ENCODE measurements at regions not wholly inside any gene's neighbourhood (a gene's known extent, or its start where the extent isn't known, plus 50 kb on each side); places are given as distances from the start of the nearest gene placed in this dataset.

GRCh38 chr3:150106740-150107428 is 136.2 kb upstream of the PFN2 start:
- TF ChIP-seq SIN3A (IDR thresholded peaks at IDR 0.05; ENCODE audit: borderline replicate concordance, insufficient read depth, low read length) (no peak), REST (IDR thresholded peaks at IDR 0.05; ENCODE audit: insufficient read depth in 1 of 2, low read depth in 2 of 2, low read length in 2 of 2) (no peak), TAF1 (IDR thresholded peaks at IDR 0.05; ENCODE audit: borderline replicate concordance, insufficient read depth, low read length) (no peak), POLR2AphosphoS5 (IDR thresholded peaks at IDR 0.05; ENCODE audit: low read depth, low read length) (no peak), FOXP2 (optimal IDR thresholded peaks at IDR 0.05; ENCODE audit: borderline replicate concordance, extremely low read depth, extremely low read length, insufficient read depth) (no peak)

Measured in PFSK-1 (cell line).